ENCODE measurements at regions not wholly inside any gene's neighbourhood (a gene's known extent, or its start where the extent isn't known, plus 50 kb on each side); places are given as distances from the start of the nearest gene placed in this dataset.

- DNase-seq (ENCODE audit: low read depth in 2 of 2) = no peak
Observed at GRCh38 chr2:43107679-43108078, 118.7 kb downstream of the ZFP36L2 start.

- no peak for DNase-seq (ENCODE audit: low read depth in 2 of 2)
Observed at GRCh38 chr2:43106559-43107527, 119.6 kb downstream of the ZFP36L2 start.

GRCh38 chr2:43105586-43106558, 120.5 kb downstream of the ZFP36L2 start:
- DNase-seq (ENCODE audit: low read depth in 2 of 2) = no peak

GRCh38 chr2:43104763-43105162, 121.6 kb downstream of the ZFP36L2 start:
- DNase-seq (ENCODE audit: low read depth in 2 of 2) = no peak

- no peak for DNase-seq (ENCODE audit: low read depth in 2 of 2)
Observed at GRCh38 chr2:43104106-43104505, 122.3 kb downstream of the ZFP36L2 start.

GRCh38 chr2:43103093-43103404, 123.4 kb downstream of the ZFP36L2 start:
- DNase-seq (ENCODE audit: low read depth in 2 of 2) = no peak

- no peak for DNase-seq (ENCODE audit: low read depth in 2 of 2)
Observed at GRCh38 chr2:43102366-43103092, 123.9 kb downstream of the ZFP36L2 start.

GRCh38 chr2:43101751-43102150, 124.7 kb downstream of the ZFP36L2 start:
- no peak for DNase-seq (ENCODE audit: low read depth in 2 of 2)

- no peak for DNase-seq (ENCODE audit: low read depth in 2 of 2)
Observed at GRCh38 chr2:43100883-43101662, 125.3 kb downstream of the ZFP36L2 start.

GRCh38 chr2:43100362-43100882, 126.0 kb downstream of the ZFP36L2 start:
- DNase-seq (ENCODE audit: low read depth in 2 of 2) = no peak

GRCh38 chr2:43099797-43100196, 126.6 kb downstream of the ZFP36L2 start:
- DNase-seq (ENCODE audit: low read depth in 2 of 2) = no peak

GRCh38 chr2:43098539-43098938, 127.9 kb downstream of the ZFP36L2 start:
- DNase-seq (ENCODE audit: low read depth in 2 of 2) = no peak

- no peak for DNase-seq (ENCODE audit: low read depth in 2 of 2)
Observed at GRCh38 chr2:43097644-43098408, 128.6 kb downstream of the ZFP36L2 start.

GRCh38 chr2:43095533-43096295, 130.7 kb downstream of the ZFP36L2 start:
- no peak for DNase-seq (ENCODE audit: low read depth in 2 of 2)

GRCh38 chr2:43092520-43093179, 133.8 kb downstream of the ZFP36L2 start:
- DNase-seq (ENCODE audit: low read depth in 2 of 2) = no peak

GRCh38 chr2:43090317-43090716, 136.1 kb downstream of the ZFP36L2 start:
- no peak for DNase-seq (ENCODE audit: low read depth in 2 of 2)

GRCh38 chr2:43088143-43089073, 138.0 kb downstream of the ZFP36L2 start:
- DNase-seq (ENCODE audit: low read depth in 2 of 2) = no peak

- no peak for DNase-seq (ENCODE audit: low read depth in 2 of 2)
Observed at GRCh38 chr2:43087413-43087812, 139.0 kb downstream of the ZFP36L2 start.

Measured in stimulated activated CD8-positive, alpha-beta memory T cell treated with anti-CD3 and anti-CD28 coated beads, Interleukin-15, amount 100 ng/mL, for 48 hours (primary cell).